HK-2 (cell line): ENCODE measurements at regions not wholly inside any gene's neighbourhood (a gene's known extent, or its start where the extent isn't known, plus 50 kb on each side); places are given as distances from the start of the nearest gene placed in this dataset.

Experiments used
- DNase-seq: peaks from one replicate; pipeline ENCODE4 v3.0.0-alpha.2; 2018; ENCODE audit not compliant: unreplicated experiment

DNA sequence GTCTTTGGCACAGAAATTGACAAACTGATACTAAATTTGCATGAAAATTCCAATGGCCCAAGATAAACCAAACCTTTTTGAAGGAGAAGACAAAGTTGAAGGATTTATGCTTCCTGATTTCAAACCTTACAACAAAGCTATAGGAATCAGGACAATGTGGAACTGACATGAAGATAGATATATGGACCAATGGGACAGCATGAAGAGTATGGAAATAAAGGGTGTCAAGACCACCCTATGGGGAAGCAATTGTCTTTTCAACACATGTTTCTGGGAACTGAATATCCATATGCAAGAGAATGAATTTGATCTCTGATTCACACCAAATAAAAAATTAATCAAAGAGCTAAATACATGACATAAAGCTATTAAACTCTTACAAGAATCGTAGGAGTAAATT, 77.2 kb upstream of the ADARB2 start:
- DNase-seq = no peak

DNA sequence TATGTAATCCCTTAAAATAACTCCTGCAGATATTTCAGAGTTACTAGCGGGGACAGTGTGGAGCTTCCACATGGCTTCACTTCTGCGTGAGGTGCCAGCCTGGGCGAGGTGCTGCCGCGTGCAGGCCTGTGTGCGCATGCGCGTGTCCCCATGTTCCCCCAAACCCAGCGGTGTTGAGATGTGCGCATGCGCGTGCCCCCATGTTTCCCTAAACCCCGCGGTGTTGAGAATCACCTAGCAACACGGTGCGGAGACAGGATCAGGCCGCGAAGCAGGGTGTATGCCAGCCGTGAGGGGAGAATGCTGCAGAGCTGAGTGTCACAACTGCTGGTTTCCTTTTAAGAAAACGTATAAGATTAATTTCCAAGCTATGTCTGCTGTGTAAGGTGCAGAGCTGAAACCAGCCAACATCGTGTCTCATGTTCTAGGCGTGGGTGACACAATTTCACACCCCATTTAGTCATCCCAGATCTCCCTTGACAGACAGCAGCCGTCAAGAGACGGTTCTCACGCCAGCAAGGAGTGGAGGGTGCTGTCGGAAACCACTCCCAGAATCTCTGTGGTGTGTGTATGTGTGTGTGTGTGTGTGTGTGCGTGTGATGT, 71.9 kb upstream of the ADARB2 start:
- no peak for DNase-seq

DNA sequence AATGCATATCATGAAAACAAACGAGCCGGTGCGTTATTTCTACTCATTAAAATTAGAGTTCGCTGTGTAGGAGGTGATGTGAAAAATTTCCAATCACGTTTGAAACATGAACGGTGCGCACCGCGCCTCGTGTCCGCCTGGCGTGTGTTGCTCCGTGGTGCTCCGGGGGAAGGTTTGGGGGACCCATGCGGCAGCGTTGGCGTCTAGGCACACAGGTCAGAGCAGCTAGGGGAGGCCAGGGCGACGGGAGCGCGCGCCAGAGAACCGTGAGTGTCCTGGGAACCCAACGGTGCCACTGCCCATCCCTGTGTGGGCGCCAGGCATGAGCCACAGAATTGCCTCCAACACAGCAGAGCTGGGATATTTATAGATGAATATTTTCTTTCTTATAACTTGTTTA, 70.6 kb upstream of the ADARB2 start:
- DNase-seq = no peak

DNA sequence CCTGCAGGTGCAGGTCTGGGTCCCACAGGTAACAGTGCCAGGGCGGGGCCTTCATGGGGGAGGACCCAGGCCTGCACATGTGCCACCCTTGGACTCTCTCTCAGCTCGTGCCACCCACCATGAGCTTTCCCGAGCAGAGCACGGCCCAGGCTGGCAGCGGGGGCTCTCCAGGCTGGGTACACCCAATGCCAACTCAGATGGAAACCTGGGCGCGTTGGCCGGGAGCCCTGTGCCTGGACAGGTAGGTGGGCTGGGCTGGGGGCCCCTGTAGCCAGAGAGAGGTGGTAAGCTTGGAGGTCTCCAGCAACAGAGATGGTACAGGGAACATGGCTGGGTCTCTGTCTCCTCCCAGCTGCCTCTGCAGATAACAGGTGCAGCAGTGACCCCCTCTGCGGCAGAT, 69.9 kb upstream of the ADARB2 start:
- DNase-seq = no peak

DNA sequence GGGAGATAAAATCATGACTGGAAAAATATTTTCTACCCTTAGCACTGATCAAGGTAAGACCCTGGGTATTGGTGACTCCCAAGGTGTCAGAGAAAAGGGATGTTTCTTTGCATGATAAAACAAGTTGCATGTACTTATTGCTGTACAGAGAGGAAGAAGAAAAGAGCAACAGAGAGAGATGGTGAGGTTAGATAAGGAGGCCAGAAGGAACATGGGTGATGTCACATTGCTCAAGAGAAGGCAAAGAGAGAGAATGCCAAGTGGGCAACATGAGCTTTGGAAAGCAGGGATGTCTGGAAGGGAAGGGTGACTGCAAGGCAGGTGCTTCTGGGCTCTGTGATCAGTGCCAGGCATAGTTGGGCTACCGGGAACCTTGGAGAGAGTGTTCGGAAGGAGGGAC, 65.1 kb upstream of the ADARB2 start:
- no peak for DNase-seq

DNA sequence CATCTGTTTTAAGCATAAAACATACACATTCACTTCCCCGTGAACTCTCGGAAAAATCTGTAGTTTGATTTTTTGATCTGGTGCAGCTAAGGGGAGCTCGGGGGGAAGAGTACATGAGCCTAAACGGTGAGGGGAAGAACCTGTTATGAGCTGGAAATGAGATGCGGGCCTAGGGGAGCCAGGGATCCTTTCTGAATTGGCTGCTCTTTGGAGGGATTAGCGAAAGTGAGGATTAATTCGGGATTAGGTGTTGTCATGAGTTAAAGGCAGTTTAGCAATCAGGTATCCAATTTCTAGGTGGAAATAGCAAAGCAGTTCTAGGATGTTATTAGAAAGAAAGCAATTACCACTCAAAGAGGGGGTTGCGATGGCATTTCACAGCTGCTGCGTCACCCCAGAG, 51.1 kb upstream of the ADARB2 start:
- DNase-seq = no peak
